ENCODE measurements at regions not wholly inside any gene's neighbourhood (a gene's known extent, or its start where the extent isn't known, plus 50 kb on each side); places are given as distances from the start of the nearest gene placed in this dataset.
"Not testable (repeated sequence)": the region's sequence is repeated elsewhere in the genome, so short reads cannot be mapped to it uniquely, and the experiment has no call there.

DNA sequence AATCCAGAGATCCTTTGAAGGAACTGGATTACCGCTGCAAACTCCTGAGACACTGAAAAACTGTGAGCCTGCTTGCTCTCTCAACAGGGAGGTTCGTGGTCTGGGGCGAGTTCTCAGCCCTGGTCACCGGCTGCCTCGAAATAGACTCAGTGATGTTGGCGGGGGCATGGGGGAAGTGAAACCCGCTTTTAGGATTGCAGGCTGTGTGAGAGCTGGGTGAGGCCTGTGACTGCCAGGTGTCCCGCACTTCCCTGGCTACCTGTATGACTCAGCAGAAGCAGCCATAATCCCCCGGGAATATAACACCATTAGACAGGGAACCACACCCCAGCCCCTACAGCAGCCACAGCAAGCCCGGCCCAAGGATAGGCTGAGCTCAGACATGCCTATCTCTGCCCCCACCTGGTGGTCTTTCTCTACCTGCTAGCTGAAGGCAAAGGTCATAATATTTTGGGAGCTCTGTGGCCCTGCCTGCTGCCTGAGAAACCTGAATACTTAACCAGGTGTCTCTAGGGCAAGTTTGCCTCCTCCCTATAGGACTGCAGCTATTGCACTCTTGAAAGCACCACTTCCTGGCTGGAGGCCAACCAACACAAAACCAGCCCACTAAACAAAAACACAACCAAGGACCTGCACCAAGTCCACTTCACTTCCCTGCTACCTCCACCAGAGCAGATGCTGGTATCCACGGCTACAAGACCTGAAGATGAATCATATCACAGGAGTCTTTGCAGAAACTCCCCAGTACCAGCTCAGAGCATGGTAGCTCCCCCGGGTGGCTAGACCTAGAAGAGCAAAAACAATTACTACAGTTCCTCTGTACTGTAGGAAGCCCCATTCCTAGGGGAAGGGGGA lies 202.0 kb downstream of the RRAGB start:
- no peak overlapping the region for H3K27ac Mint-ChIP-seq
- no peak for DNase-seq
- no peaks in the 10 kb centered on the region for H3K9me3 ChIP-seq (ENCODE audit: control insufficient read depth, low read length, poor library complexity, severe bottlenecking)
- peaks cover 2% of the 10 kb centered on the region for H3K36me3 Mint-ChIP-seq (ENCODE audit: low read depth)
- H3K4me3 Mint-ChIP-seq = no peak overlapping the region
- no peak for ATAC-seq
- no peaks in the 10 kb centered on the region for H3K4me1 Mint-ChIP-seq
- H3K27me3 Mint-ChIP-seq = no peaks in the 10 kb centered on the region

DNA sequence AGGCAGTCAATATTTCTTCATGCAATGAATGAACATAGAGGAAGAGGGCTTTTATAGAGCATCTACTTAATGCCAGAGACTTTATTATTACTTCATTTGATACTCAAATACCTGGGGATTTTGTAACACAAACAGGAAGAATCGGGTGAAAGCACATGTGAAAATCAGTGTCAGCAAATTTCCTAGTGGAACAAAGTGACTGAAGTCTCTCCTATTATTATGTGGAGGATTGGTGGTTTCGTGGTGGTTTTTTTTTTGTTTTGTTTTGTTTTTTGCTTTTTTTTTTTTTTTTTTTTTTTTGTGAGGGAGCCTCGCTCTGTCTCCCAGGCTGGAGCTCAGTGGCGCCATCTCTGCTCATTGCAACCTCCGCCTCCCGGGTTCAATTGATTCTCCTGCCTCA lies 207.0 kb downstream of the RRAGB start:
- no peak for DNase-seq
- no peak for ATAC-seq
- H3K4me3 Mint-ChIP-seq = no peak overlapping the region
- H3K4me1 Mint-ChIP-seq = no peaks in the 10 kb centered on the region
- no peak overlapping the region for H3K27ac Mint-ChIP-seq
- no peaks in the 10 kb centered on the region for H3K36me3 Mint-ChIP-seq (ENCODE audit: low read depth)
- H3K27me3 Mint-ChIP-seq = no peaks in the 10 kb centered on the region
- no peaks in the 10 kb centered on the region for H3K9me3 ChIP-seq (ENCODE audit: control insufficient read depth, low read length, poor library complexity, severe bottlenecking)

DNA sequence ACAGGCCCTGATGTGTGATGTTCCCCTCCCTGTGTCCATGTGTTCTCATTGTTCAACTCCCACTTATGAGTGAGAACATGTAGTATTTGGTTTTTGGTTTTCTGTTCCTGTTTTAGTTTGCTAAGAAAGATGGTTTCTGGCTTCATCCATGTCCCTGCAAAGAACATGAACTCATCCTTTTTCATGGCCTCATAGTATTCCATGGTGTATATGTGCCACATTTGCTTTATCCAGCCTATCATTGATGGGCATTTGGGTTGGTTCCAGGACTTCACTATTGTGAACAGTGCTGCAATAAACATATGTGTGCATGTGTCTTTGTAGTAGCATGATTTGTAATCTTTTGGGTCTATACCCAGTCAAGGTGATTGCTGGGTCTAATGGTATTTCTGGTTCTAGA lies 211.0 kb downstream of the RRAGB start:
- not testable (repeated sequence) for H3K27ac Mint-ChIP-seq; DNase-seq; H3K4me3 Mint-ChIP-seq; H3K9me3 ChIP-seq (ENCODE audit: control insufficient read depth, low read length, poor library complexity, severe bottlenecking); H3K4me1 Mint-ChIP-seq; ATAC-seq; H3K36me3 Mint-ChIP-seq (ENCODE audit: low read depth); H3K27me3 Mint-ChIP-seq
